GM18870 (cell line): ENCODE measurements at regions not wholly inside any gene's neighbourhood (a gene's known extent, or its start where the extent isn't known, plus 50 kb on each side); places are given as distances from the start of the nearest gene placed in this dataset.
"Not testable (repeated sequence)": the region's sequence is repeated elsewhere in the genome, so short reads cannot be mapped to it uniquely, and the experiment has no call there.

Experiments used
- ATAC-seq: cut with Tn5 transposase; IDR thresholded peaks from one replicate; pipeline ENCODE4 v1.9.1; 2021; ENCODE audit warnings: moderate library complexity; ENCODE audit not compliant: unreplicated experiment

DNA sequence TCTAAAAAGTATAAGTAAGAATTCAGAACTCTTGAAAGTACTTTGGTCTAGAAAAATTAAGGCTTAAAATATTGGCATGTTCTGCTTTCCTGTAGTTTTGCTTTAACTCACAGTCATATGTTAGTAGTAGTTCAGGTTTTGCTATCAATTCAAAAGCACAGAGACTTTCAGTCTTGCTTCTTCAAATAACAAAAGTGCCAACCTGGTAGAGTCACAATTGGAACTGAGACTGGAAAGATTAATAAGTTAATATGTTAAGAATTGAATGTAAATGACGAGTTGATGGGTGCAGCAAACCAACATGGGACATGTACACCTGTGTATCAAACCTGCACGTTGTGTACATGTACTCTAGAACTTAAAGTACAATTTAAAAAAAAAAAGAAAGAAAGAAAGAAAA, 822.3 kb downstream of the MTRR start:
- no peak for ATAC-seq

GRCh38 chr5:8693341-8693844, 824.4 kb downstream of the MTRR start:
- ATAC-seq: no peak

- no peak for ATAC-seq
Measured at GRCh38 chr5:8694545-8694944, 825.6 kb downstream of the MTRR start.

GRCh38 chr5:8695902-8696845, 827.2 kb downstream of the MTRR start:
- ATAC-seq: no peak

DNA sequence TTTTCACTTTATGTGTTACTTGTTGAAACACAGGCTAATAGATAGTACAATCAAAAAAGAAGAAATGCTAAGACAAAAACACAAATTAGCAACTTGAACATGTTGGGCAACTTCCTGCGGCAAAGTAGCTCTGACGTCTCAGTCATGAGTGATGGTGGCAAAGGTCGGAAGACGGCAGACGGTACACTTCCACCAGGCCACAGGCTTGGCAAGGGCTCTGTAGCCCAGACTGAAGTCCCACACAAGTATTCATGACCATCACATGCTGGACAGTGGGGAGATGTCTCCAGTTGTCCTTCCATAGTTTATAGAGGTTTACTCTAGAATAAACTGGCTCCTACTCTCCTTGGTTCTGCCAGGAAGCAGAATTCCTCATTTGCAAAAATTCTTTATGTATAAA, 831.3 kb downstream of the MTRR start:
- ATAC-seq: no peak

GRCh38 chr5:8700671-8701070, 831.7 kb downstream of the MTRR start:
- ATAC-seq: no peak

- ATAC-seq: no peak
Measured at GRCh38 chr5:8701251-8701650, 832.3 kb downstream of the MTRR start.

- no peak for ATAC-seq
Measured at GRCh38 chr5:8710426-8710930, 835.4 kb downstream of the SEMA5A start.

DNA sequence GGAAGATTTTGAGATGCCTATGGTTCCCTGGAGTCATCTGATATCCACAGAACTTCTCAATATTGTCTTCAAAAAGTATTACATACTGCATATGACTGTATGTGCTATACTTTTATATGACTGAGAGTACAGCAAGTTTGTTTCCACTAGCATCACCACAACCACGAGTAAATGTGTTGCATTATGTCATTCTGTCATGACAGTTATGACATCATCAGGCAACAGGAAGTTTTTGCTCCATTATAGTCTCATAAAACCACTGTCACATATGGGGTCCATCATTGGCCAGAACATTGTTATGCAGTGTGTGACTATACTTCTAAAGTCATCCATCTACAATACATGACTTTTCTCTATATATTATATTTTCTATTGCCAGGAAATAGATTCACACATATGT, 831.7 kb downstream of the SEMA5A start:
- no peak for ATAC-seq

GRCh38 chr5:8714861-8715260, 831.0 kb downstream of the SEMA5A start:
- no peak for ATAC-seq

GRCh38 chr5:8719796-8720195, 826.1 kb downstream of the SEMA5A start:
- no peak for ATAC-seq

- no peak for ATAC-seq
Measured at GRCh38 chr5:8720506-8720905, 825.4 kb downstream of the SEMA5A start.

- no peak for ATAC-seq
Measured at GRCh38 chr5:8721536-8721935, 824.3 kb downstream of the SEMA5A start.

- no peak for ATAC-seq
Measured at GRCh38 chr5:8726383-8727036, 819.4 kb downstream of the SEMA5A start.

DNA sequence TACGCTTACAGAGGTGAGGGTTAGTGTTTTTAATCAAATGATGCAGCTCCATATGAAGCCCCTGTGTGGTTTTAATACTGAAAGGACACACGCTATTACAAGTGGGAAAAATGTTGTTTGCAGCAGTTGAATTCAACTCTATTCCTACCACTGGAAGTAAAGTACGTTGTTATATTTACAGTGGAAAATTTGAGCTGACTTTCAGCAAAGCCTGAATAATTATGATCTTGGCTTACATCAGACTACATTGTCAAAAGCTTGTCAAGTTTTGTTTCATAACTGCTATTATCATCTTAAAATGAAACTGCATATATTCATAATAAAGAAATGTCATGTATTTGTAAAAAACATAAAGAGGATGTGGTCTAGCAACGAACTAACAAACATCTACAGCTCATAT, 818.5 kb downstream of the SEMA5A start:
- no peak for ATAC-seq

- no peak for ATAC-seq
Measured at GRCh38 chr5:8729437-8729836, 816.4 kb downstream of the SEMA5A start.

- no peak for ATAC-seq
Measured at GRCh38 chr5:8730194-8730593, 815.7 kb downstream of the SEMA5A start.

- ATAC-seq: not testable (repeated sequence)
Measured at GRCh38 chr5:8731110-8731509, 814.8 kb downstream of the SEMA5A start.

GRCh38 chr5:8740595-8740994, 805.3 kb downstream of the SEMA5A start:
- ATAC-seq: no peak

- no peak for ATAC-seq
Measured at GRCh38 chr5:8749556-8749955, 796.3 kb downstream of the SEMA5A start.

DNA sequence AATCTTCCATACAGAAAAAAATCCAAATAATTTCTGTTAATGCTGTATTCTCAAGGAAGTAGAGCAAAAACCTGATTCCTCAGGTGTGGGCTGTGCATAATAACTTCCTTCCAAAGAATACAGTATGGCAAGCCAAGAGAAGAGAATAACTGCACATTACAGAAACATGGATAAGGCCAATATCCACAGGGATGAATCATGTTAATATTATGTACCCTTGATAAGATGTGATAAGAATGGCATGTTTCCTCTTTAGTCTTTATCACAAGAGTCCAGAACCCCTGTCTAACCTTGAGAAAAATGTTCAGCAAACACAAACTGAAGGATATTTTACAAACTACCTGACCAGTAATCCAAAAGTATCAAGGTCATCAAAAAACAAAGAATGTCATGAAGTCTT, 795.8 kb downstream of the SEMA5A start:
- ATAC-seq: no peak

DNA sequence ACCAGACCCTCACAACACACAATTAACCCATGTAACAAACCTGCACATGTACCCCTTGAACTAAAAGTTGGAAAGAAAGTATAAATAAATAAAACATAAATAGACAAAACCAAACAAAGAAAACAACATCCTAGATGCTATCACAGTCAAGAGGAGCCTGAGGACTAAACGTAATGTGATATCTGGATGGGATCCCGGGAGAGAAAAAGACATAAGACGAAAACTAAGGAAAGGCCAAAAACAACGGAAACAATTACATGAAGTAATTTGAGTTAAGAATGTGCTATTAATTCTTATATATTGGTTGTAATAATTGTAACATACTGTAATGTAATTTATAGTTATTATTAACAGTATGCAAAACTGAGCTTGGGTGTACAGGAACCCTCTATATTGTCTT, 793.9 kb downstream of the SEMA5A start:
- no peak for ATAC-seq
